ENCODE measurements at regions not wholly inside any gene's neighbourhood (a gene's known extent, or its start where the extent isn't known, plus 50 kb on each side); places are given as distances from the start of the nearest gene placed in this dataset.

GRCh38 chr4:17134100-17134499 is 235.7 kb upstream of the LDB2 start:
- CTCF ChIA-PET = no interaction called here
- no peak for TF ChIP-seq CTCF (IDR thresholded peaks at IDR 0.05)
- no peaks in the 10 kb centered on the region for H3K4me1 Mint-ChIP-seq (ENCODE audit: low read depth)
- H3K9me3 Mint-ChIP-seq = peaks cover 2% of the 10 kb centered on the region
- intact Hi-C loops (cut with micrococcal nuclease) = no loop called here
- peaks cover 4% of the 10 kb centered on the region for H3K27me3 Mint-ChIP-seq
- H3K36me3 Mint-ChIP-seq (ENCODE audit: low read depth) = no peaks in the 10 kb centered on the region
- POLR2A ChIA-PET = no interaction called here
- H3K4me3 Mint-ChIP-seq = no peak overlapping the region
- no peak overlapping the region for H3K27ac Mint-ChIP-seq
- DNase-seq (no peak), ATAC-seq (no peak)

DNA sequence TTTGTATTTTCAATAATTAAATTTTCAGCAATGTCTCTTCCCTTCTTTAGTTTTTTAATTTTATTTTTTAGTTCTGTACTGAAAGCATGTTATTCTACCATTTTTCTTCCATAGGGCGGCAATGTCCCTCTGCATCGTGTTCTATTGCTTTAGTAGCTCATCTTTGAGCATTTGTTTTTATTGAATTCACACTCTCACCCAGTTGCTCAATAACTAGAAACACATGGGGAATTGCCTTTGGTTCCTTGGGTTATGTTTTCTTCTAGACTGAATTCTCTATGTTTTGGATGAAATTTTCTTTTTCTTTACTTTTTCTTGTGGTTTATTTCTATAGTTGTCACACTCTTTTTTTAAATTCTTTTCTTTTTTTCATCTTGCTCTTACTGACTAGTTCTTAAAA is 233.8 kb upstream of the LDB2 start:
- Mint-ChIP-seq H3K9me3 (no peaks in the 10 kb centered on the region), H3K36me3 (ENCODE audit: low read depth) (no peaks in the 10 kb centered on the region), H3K4me1 (ENCODE audit: low read depth) (no peaks in the 10 kb centered on the region), H3K27ac (no peak overlapping the region), H3K4me3 (no peak overlapping the region), H3K27me3 (peaks cover 4% of the 10 kb centered on the region)
- TF ChIP-seq CTCF (IDR thresholded peaks at IDR 0.05) = no peak
- no peak for DNase-seq
- ChIA-PET POLR2A (no interaction called here), CTCF (interaction anchor here (0.9 kb wide), 1 partner anchor 30 kb away, joined by 3 read pairs; no protein-coding TSS in a partner anchor)
- intact Hi-C loops (cut with micrococcal nuclease) = no loop called here
- no peak for ATAC-seq

GRCh38 chr4:17128268-17128667 is 229.8 kb upstream of the LDB2 start:
- ATAC-seq = no peak
- no peak for DNase-seq
- ChIA-PET POLR2A (no interaction called here), CTCF (no interaction called here)
- no peak overlapping the region for H3K4me3 Mint-ChIP-seq
- peaks cover 2% of the 10 kb centered on the region for H3K27me3 Mint-ChIP-seq
- no peaks in the 10 kb centered on the region for H3K4me1 Mint-ChIP-seq (ENCODE audit: low read depth)
- no peak overlapping the region for H3K27ac Mint-ChIP-seq
- intact Hi-C loops (cut with micrococcal nuclease) = no loop called here
- H3K36me3 Mint-ChIP-seq (ENCODE audit: low read depth) = no peaks in the 10 kb centered on the region
- no peak for TF ChIP-seq CTCF (IDR thresholded peaks at IDR 0.05)
- H3K9me3 Mint-ChIP-seq = no peaks in the 10 kb centered on the region

DNA sequence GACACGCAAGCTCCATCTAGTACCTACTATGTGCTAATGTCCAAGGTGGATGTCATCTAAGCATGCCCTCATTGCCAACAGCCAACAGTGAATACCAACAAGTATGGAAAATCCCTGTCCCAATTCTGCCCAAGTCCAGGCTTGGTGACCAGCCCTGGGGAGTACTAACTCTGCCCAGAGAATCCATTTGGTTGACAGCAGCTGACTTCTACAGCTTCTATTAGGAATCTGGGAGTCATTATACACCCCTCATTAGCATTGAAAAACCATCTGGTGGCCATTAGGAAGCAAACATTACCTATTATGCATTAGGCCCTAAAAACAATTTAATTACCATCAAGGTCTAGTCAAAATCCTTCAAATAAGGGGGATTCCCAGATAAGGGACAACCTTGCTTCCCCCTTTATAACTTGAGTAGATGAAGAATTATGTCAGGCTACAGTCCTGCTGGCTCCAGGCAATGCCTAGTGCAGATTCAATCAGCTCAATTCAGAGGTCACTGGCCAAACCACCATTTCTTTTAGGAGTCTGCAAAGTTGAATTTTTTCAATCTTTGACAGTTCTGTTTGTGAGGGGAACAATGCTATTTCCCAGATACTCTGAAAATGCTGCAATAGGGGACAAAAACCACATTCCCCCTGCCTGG is 228.0 kb upstream of the LDB2 start:
- Mint-ChIP-seq H3K4me3 (no peak overlapping the region), H3K9me3 (no peaks in the 10 kb centered on the region), H3K27ac (no peak overlapping the region), H3K36me3 (ENCODE audit: low read depth) (no peaks in the 10 kb centered on the region), H3K27me3 (peaks cover under 1% of the 10 kb centered on the region), H3K4me1 (ENCODE audit: low read depth) (no peaks in the 10 kb centered on the region)
- ATAC-seq = no peak
- no peak for TF ChIP-seq CTCF (IDR thresholded peaks at IDR 0.05)
- POLR2A ChIA-PET = no interaction called here
- CTCF ChIA-PET = no interaction called here
- intact Hi-C loops (cut with micrococcal nuclease) = no loop called here
- DNase-seq = no peak

- intact Hi-C loops (cut with micrococcal nuclease) = no loop called here
- no peaks in the 10 kb centered on the region for H3K36me3 Mint-ChIP-seq (ENCODE audit: low read depth)
- ATAC-seq = no peak
- TF ChIP-seq CTCF (IDR thresholded peaks at IDR 0.05) = no peak
- H3K27ac Mint-ChIP-seq = no peak overlapping the region
- H3K4me3 Mint-ChIP-seq = no peak overlapping the region
- CTCF ChIA-PET = no interaction called here
- POLR2A ChIA-PET = no interaction called here
- H3K27me3 Mint-ChIP-seq = no peaks in the 10 kb centered on the region
- DNase-seq = no peak
- H3K4me1 Mint-ChIP-seq (ENCODE audit: low read depth) = no peaks in the 10 kb centered on the region
- H3K9me3 Mint-ChIP-seq = peaks cover 2% of the 10 kb centered on the region
Observed at GRCh38 chr4:17124767-17125166, 226.3 kb upstream of the LDB2 start.

All from activated CD8-positive, alpha-beta T cell treated with anti-CD3 and anti-CD28 coated beads for 36 hours (primary cell).